ENCODE measurements at regions not wholly inside any gene's neighbourhood (a gene's known extent, or its start where the extent isn't known, plus 50 kb on each side); places are given as distances from the start of the nearest gene placed in this dataset.

- TF ChIP-seq, protein P1, sequence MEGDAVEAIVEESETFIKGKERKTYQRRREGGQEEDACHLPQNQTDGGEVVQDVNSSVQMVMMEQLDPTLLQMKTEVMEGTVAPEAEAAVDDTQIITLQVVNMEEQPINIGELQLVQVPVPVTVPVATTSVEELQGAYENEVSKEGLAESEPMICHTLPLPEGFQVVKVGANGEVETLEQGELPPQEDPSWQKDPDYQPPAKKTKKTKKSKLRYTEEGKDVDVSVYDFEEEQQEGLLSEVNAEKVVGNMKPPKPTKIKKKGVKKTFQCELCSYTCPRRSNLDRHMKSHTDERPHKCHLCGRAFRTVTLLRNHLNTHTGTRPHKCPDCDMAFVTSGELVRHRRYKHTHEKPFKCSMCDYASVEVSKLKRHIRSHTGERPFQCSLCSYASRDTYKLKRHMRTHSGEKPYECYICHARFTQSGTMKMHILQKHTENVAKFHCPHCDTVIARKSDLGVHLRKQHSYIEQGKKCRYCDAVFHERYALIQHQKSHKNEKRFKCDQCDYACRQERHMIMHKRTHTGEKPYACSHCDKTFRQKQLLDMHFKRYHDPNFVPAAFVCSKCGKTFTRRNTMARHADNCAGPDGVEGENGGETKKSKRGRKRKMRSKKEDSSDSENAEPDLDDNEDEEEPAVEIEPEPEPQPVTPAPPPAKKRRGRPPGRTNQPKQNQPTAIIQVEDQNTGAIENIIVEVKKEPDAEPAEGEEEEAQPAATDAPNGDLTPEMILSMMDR (conservative IDR thresholded peaks at IDR 0.05; ENCODE audit: low read length), result no peak
- no peak for TF ChIP-seq EZH2phosphoT487 (IDR thresholded peaks at IDR 0.05; ENCODE audit: borderline replicate concordance)
Measured at GRCh38 chr18:22704586-22704918, 228.6 kb upstream of the RBBP8 start.
